ENCODE measurements at regions not wholly inside any gene's neighbourhood (a gene's known extent, or its start where the extent isn't known, plus 50 kb on each side); places are given as distances from the start of the nearest gene placed in this dataset.

DNA sequence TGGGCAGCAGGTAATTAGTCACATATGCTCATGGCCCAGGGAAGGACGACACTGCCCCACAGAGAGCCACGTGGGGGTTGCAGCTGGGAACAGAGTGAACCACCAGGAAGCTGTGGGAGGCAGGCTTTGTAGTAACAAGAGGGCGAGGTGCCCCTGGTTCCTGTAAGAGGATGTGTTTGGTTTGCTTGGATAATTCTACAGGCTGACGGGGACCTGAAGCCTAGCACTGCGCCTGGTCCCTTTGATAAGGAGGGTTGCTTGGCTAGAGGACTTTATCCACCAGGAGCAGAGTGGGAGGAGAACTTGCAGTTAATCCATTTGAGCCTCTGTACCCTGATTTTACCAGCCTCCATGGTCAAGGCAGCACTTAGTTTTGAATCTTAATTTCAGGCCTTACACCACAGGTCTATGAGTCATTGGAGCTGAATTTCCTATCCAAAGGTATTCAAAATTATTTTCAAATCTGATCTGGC lies 67.4 kb upstream of the CLDN10 start:
- TF ChIP-seq ZFP3 (CRISPR knock-in tag; IDR thresholded peaks at IDR 0.05) (no peak), CSDC2 (CRISPR knock-in tag; IDR thresholded peaks at IDR 0.05) (no peak)

Measured in SK-N-SH treated with all-trans-retinoic acid at 6 μM for 48 hours (cell line).